C4-2B (cell line): ENCODE measurements at regions not wholly inside any gene's neighbourhood (a gene's known extent, or its start where the extent isn't known, plus 50 kb on each side); places are given as distances from the start of the nearest gene placed in this dataset.

Experiments
- CTCF ChIP-seq: fragments of 450-650 bp; conservative IDR thresholded peaks from 2 replicates; pipeline ENCODE4 v1.5.1; 2017; ENCODE audit warnings: mild to moderate bottlenecking
- ZFX ChIP-seq: fragments of 450-650 bp; IDR thresholded peaks from 2 replicates; pipeline ENCODE4 v1.6.1; 2017

DNA sequence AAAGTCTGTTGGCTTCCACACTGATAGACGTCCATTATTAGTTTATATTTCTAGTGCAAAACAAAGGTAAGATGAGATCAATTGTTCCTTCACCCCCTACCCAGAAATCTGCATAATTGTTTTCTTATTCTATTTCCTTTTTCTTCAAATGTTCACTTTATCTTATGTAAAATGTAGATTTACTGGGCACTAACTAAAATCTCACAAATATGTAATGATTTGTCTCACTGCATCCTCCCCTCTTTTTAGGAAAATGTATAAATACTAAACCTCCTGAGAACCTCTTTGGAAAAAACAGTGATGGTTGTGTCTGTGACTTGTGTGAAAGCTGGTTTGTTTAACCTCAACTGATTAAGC is 1377.2 kb upstream of the MIR17HG start:
- TF ChIP-seq CTCF (no peak), ZFX (no peak)
